Globus pallidus (tissue), 1 donor: ENCODE measurements at regions not wholly inside any gene's neighbourhood (a gene's known extent, or its start where the extent isn't known, plus 50 kb on each side); places are given as distances from the start of the nearest gene placed in this dataset.
"Not testable (repeated sequence)": the region's sequence is repeated elsewhere in the genome, so short reads cannot be mapped to it uniquely, and the experiment has no call there.

Experiments
- DNase-seq: peaks from one replicate; pipeline ENCODE4 v3.0.0-alpha.2; 2015; ENCODE audit warnings: low spot score

DNA sequence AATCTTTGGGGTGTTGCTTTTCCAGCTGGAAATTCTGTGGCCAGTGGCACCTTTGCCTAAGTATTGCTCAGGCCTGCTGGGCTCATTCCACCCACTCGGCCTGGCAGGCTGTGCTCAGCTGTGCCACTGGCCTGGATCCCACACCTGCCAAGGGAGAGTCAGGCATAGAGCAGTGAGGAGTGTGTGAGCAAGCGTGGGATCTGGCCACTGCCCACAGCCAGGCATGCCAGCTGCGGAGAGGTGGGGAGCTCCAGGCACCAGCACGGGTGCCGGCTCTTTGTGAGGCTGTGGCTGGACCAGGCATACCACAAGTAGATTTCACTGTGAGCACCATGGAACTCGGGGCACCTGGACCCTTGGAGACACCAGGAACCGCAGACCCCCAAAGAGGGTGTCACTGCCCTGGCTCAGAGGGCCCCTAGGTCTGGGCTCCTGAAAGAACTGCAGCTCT, 118.1 kb upstream of the MAP2 start:
- no peak for DNase-seq

DNA sequence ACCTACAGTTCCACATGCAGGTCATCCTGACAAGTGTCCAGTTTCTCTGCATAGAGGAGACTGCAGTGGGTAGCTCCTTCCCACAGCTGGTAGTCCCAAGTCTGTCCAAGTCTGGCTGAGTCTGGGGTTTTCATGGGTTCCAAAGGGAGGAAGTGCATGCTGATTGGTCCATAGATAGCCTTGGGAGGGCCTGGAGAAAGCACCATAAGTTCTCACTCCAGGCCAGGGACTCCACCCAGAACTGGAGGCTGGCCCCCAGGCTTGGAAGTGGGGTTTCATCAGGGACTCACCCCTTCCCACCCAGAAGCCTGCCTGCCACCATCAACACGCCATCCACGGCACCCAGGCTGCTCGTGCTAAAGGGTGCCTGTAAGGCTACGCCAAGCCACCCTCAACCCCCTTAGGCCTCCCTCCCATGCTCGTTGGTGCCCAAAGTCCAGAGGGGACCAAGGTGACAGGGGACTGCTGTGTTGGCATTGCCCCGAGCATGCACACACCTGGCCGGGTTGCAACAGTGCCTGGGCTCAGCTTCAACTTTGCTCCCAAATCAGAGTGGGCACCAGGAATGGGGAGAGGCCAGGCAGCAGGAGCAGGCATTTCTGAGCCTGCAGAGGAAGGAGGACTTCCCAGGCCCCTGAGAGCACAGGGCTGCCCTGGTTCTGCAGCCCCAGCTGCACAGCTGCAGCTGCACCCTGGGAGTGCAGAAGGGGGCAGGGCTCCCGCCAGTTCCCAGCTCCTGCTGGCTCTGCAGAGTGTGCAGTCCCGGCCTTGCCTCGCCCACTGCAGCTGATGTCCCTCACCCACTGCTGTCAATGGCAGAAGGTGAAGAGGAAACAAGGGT, 116.5 kb upstream of the MAP2 start:
- no peak for DNase-seq

DNA sequence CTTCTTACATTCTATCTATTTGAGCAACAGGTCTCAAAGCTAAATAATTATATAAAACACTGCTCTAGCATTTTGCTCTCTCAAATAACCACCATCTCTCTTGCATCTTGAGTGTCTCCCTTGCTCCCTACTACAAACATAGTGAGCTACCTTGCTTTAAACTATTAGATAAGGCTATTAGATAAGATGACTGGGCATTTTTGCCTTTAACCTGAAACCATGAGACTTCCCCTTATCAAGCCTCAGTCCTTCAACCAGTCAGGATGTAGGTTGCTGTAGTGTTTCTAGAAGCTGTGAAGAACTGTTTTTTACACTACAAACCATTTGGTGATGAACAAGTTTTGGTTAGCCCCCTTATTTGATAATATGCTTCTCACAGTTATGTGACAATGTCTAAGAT, 115.4 kb upstream of the MAP2 start:
- no peak for DNase-seq

DNA sequence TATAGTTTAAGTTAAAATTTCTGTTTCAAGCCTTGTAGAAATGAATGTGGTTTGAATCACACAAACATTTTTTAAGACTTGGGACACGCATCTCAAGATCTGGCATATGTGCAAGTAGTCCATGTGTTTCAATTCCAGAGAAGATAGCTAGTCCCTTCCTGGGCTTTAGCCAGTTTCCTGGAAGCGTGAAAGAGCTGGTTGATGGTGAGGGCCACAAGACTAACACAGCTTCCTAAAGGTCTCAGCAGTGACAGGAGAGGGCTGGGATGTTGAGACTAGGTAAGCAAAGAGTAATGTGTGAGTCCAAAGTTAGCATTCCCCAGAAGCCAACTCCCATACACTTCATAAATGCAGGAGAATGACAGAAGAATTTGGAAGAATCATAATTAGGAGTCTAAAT, 111.9 kb upstream of the MAP2 start:
- DNase-seq: no peak

- not testable (repeated sequence) for DNase-seq
Observed at GRCh38 chr2:209312450-209312849, 111.4 kb upstream of the MAP2 start.

DNA sequence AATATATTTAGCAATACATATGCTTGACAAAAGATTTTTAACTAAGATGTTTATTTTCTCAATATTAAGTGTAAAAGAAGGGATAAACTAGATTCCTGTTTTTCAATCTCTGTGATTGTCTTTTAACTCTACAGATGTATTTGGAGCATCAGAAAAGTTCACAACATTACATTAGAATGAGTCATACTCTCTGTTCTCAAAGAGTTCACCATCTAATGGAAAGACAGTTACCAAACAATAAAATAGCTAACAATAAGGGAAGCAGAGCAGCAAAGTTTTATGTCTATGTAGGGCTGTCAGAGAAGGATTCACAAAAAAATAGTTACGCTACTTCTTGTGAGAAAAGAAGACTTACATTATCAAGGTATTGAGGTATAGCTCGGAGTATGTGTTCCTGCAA, 109.2 kb upstream of the MAP2 start:
- DNase-seq: no peak

DNA sequence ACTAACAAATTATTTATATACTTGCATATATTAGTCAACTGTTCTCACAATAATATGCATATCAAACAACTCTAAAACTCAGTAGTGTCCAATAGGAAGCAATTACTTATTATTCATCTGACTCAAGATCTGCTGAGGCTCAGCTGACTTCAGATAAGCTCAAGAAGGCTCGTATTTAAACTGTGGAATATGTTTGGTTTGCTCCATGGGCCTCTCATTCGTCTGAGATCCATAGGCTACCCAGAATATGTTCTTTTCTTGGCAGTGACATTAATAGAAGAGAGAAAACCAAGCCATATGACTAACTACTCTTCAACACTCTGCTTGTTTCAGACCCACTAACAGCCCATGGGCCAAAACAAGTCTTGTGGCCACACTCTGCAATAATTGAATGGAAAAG, 107.7 kb upstream of the MAP2 start:
- no peak for DNase-seq

- no peak for DNase-seq
Observed at GRCh38 chr2:209321076-209321475, 102.8 kb upstream of the MAP2 start.

GRCh38 chr2:209321581-209321980, 102.3 kb upstream of the MAP2 start:
- DNase-seq: no peak

DNA sequence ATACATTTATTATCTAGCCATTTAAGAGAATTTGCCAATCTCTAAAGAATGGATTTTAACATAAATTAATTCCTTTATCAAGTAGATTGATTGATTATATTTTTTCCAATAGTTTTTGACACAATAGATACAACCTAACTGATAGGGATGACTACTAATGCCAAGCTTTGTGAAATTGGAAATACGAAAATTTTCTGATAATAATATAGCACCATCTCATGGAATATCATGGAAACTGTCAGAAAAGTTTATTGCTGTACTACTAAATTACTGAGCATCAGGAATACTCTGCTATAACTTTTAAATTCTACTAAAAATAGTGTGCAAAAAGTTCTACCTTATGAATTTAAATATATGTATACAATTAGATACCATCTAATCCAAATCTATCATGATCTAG, 101.8 kb upstream of the MAP2 start:
- DNase-seq: no peak

DNA sequence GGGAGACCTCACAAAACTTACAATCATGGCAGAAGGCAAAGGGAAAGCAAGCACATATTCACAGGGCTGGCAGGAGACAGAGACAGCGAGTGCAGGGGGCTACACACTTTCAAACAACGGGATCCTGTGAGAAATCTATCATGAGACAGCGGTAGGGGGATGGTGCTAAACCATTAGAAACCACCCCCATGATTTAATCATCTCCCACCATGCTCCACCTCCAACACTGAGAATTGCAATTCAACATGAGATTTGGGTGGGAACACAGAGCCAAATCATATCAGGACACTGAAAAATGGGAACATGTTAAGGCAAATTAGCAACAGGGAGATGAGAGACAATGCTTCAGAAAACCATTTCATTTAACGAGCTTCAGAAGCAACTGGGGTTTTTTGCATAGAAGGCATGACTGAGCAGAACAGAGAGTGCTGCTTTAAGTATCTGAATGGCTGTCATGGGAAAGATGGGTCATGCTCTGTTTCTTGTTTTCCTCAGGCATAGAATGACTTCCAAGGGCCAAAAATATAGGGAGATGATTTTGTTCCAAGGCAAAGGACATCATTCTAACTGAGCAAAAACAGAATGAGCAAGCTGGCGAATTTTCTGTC, 100.8 kb upstream of the MAP2 start:
- DNase-seq: no peak

- no peak for DNase-seq
Observed at GRCh38 chr2:209323738-209324137, 100.1 kb upstream of the MAP2 start.

DNA sequence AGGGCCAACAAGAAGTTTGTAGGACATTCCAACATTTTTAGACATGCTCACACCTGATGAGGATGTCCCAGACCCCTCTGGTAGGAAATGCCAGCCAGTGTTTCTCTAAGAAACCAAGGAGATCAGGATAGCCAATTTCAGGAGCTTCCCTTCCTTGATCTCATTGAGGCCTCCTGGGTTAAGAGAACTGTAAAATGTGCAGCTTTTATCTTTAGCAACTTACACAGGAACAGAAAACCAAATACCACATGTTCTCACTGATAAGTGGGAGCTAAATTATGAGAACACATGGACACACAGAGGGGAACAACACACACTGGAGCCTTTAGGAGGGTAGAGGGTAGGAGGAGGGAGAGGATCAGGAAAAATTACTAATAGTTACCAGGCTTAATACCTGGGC, 99.6 kb upstream of the MAP2 start:
- DNase-seq: no peak

- DNase-seq: peak; percentile 2
Observed at GRCh38 chr2:209331291-209331844, 92.5 kb upstream of the MAP2 start.

GRCh38 chr2:209334188-209335017, 89.4 kb upstream of the MAP2 start:
- peak; percentile 44 for DNase-seq

DNA sequence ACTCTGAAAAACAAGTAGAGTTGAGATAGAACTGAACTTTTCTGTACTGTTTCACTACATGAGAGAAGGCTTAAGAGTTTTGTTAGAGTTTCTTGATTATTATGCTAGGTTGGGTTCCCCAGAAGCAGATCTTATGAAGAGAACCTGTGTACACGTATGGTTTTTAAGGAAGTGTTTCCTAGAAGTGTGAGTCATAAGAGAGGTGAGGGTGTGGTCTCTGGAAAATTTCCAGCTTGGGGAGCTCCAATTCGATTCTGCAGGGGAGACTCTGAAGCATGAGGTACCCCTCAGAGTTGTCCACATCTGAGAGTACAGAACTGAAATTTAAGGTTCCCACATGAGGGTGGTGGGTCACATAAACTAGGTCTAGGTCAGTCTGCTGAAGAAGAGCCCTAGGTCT, 83.3 kb upstream of the MAP2 start:
- no peak for DNase-seq

GRCh38 chr2:209344349-209344748, 79.5 kb upstream of the MAP2 start:
- DNase-seq: no peak

DNA sequence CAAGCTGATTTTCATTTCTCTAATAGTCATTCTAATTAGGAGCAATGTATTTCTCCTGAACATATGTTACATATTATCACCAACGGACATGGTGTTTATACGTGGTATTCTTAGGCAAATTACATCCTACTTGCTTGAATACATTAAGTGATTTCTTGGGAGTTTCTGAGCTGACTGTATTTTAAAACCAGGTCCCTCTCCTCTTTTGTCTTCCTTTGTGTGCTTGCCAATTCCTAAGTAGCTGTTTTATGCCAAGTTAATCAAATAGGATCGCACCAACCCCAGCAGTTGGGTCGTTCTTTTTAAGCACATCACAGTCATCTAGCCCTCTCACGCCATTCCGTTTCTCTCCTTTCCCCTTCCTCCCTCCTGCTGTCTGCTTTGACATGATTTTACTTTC, 75.4 kb upstream of the MAP2 start:
- no peak for DNase-seq

DNA sequence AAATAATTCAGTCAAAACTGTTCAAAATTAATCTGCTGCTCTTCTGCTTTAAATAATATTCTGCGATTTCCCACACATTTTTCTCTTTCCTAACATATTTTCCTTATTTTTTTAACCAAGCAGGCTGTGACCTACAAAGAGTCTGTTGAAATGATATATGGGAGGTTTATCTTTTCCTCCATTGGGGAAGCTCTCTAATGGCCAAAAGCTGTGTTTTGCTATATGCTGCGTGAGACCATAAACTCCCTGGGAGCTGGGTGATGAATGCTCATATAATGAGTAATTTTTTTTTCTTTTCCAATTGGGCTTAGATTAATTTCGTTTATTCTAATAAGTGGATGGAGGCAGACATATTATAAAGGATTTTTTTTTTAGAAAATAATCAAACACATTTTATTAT, 72.2 kb upstream of the MAP2 start:
- DNase-seq: no peak

DNA sequence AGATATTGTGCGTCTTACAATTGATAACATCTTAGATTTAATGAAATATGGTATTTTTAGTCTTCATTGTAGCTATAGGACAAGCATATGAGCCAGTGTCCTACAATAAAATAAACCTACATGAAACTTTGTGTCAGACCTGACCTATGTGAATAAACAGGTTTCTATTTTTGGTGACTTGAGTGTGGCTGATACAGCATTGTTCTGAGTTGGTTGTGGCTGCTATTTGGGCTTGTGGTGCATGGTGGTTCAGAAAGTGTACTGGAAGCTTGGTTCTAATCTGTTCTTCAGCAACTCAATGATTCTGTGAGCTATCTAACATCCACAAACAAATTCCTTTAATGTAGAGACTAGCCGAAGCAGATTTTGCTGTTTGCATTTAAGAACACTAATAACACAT, 64.9 kb upstream of the MAP2 start:
- DNase-seq: no peak

- no peak for DNase-seq
Observed at GRCh38 chr2:209367075-209367747, 56.6 kb upstream of the MAP2 start.

GRCh38 chr2:209368406-209368805, 55.4 kb upstream of the MAP2 start:
- DNase-seq: no peak
